ENCODE measurements at regions not wholly inside any gene's neighbourhood (a gene's known extent, or its start where the extent isn't known, plus 50 kb on each side); places are given as distances from the start of the nearest gene placed in this dataset.

- TF ChIP-seq, protein P1, sequence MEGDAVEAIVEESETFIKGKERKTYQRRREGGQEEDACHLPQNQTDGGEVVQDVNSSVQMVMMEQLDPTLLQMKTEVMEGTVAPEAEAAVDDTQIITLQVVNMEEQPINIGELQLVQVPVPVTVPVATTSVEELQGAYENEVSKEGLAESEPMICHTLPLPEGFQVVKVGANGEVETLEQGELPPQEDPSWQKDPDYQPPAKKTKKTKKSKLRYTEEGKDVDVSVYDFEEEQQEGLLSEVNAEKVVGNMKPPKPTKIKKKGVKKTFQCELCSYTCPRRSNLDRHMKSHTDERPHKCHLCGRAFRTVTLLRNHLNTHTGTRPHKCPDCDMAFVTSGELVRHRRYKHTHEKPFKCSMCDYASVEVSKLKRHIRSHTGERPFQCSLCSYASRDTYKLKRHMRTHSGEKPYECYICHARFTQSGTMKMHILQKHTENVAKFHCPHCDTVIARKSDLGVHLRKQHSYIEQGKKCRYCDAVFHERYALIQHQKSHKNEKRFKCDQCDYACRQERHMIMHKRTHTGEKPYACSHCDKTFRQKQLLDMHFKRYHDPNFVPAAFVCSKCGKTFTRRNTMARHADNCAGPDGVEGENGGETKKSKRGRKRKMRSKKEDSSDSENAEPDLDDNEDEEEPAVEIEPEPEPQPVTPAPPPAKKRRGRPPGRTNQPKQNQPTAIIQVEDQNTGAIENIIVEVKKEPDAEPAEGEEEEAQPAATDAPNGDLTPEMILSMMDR (IDR thresholded peaks at IDR 0.05): no peak
- TF ChIP-seq POLR2AphosphoS5 (IDR thresholded peaks at IDR 0.05) (no peak), EP300 (IDR thresholded peaks at IDR 0.05) (no peak), POLR2A (IDR thresholded peaks at IDR 0.05) (no peak)
Observed at GRCh38 chr1:90591970-90592356, 125.1 kb downstream of the BARHL2 start.

Measured in gastroesophageal sphincter (tissue), 3 donors.